Memory B cell (primary cell): ENCODE measurements at regions not wholly inside any gene's neighbourhood (a gene's known extent, or its start where the extent isn't known, plus 50 kb on each side); places are given as distances from the start of the nearest gene placed in this dataset.

ENCODE experiments used
- ATAC-seq: fragments of 150-1000 bp; cut with Tn5 transposase; 2 replicates; pipeline ENCODE4 v1.10.0; 2021; ENCODE audit warnings: low read depth, mild to moderate bottlenecking, moderate library complexity
- DNase-seq, 2 donors: peaks; one replicate each; pipeline ENCODE4 v3.0.0; 2022; ENCODE audit warnings: low spot score in 2 of 2
- H3K27ac Mint-ChIP-seq: one replicate; pipeline ENCODE4 v1.8.0; 2022; ENCODE audit warnings: mild to moderate bottlenecking, moderate library complexity, mixed read lengths
- H3K27me3 Mint-ChIP-seq: one replicate; pipeline ENCODE4 v1.8.0; 2022; ENCODE audit warnings: mixed read lengths
- H3K36me3 Mint-ChIP-seq: one replicate; pipeline ENCODE4 v1.8.0; 2022; ENCODE audit warnings: mild to moderate bottlenecking, mixed read lengths
- H3K4me1 Mint-ChIP-seq: one replicate; pipeline ENCODE4 v1.8.0; 2022; ENCODE audit warnings: mixed read lengths
- H3K4me3 Mint-ChIP-seq: one replicate; pipeline ENCODE4 v1.8.0; 2022; ENCODE audit warnings: mild to moderate bottlenecking, moderate library complexity, mixed read lengths
- H3K9me3 Mint-ChIP-seq: one replicate; pipeline ENCODE4 v1.8.0; 2022; ENCODE audit warnings: mixed read lengths

GRCh38 chr19:31553846-31554215 is 204.6 kb upstream of the TSHZ3 start:
- H3K4me3 Mint-ChIP-seq, result no peak overlapping the region
- no peaks in the 10 kb centered on the region for H3K27me3 Mint-ChIP-seq
- H3K4me1 Mint-ChIP-seq, result no peaks in the 10 kb centered on the region
- ATAC-seq (no peak), DNase-seq (no peak)
- peaks cover 10% of the 10 kb centered on the region for H3K9me3 Mint-ChIP-seq
- no peak overlapping the region for H3K27ac Mint-ChIP-seq
- H3K36me3 Mint-ChIP-seq, result no peaks in the 10 kb centered on the region

- Mint-ChIP-seq H3K27ac (no peak overlapping the region), H3K36me3 (no peaks in the 10 kb centered on the region), H3K4me3 (no peak overlapping the region), H3K4me1 (no peaks in the 10 kb centered on the region), H3K27me3 (no peaks in the 10 kb centered on the region), H3K9me3 (peaks cover 11% of the 10 kb centered on the region)
- DNase-seq (no peak), ATAC-seq (no peak)
These were observed 205.1 kb upstream of the TSHZ3 start for GRCh38 chr19:31554360-31554759.

DNA sequence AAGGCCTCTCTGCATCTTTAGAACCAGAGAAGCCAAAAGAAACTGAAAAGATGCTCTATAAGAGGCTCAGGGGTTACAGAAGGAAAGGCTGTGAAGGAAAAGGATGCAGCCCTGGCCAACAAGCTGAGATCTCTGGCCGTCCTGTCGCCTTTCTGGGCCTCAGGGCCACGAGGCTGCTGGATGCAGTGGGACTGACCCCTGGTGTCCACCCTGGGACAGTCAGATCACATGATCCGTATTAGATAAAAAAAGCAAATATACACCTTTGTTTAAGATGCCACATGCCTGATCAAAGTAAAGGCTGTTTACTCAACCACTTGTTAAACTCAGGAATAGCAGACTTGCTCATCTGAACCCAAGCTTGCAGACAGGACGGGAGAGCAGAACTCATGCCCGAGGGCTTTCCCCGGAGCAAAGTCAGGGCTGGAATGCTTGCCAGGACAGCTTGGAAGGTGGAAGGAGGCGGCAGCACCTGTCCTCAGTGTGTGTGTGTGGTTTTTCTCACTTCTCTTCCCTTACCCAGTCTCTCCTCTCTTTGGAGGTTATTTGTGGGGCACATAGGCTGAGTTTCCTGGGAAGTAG is 206.5 kb upstream of the TSHZ3 start:
- ATAC-seq, result no peak
- H3K9me3 Mint-ChIP-seq, result peaks cover 12% of the 10 kb centered on the region

GRCh38 chr19:31559494-31559893 is 210.3 kb upstream of the TSHZ3 start:
- DNase-seq (no peak), ATAC-seq (no peak)
- Mint-ChIP-seq H3K36me3 (no peaks in the 10 kb centered on the region), H3K27ac (no peak overlapping the region), H3K27me3 (no peaks in the 10 kb centered on the region), H3K4me1 (no peaks in the 10 kb centered on the region), H3K4me3 (no peak overlapping the region), H3K9me3 (peaks cover 14% of the 10 kb centered on the region)

More for the DNA sequence above, 206.5 kb upstream of the TSHZ3 start:
- Mint-ChIP-seq H3K27me3 (no peaks in the 10 kb centered on the region), H3K4me1 (no peaks in the 10 kb centered on the region), H3K36me3 (no peaks in the 10 kb centered on the region), H3K4me3 (no peak overlapping the region), H3K27ac (no peak overlapping the region)
- no peak for DNase-seq

GRCh38 chr19:31560086-31561060 is 211.1 kb upstream of the TSHZ3 start:
- H3K4me1 Mint-ChIP-seq, result no peaks in the 10 kb centered on the region
- no peak overlapping the region for H3K27ac Mint-ChIP-seq
- no peak overlapping the region for H3K4me3 Mint-ChIP-seq
- peaks cover 14% of the 10 kb centered on the region for H3K9me3 Mint-ChIP-seq
- no peaks in the 10 kb centered on the region for H3K27me3 Mint-ChIP-seq
- DNase-seq, result no peak
- ATAC-seq, result no peak
- no peaks in the 10 kb centered on the region for H3K36me3 Mint-ChIP-seq

DNA sequence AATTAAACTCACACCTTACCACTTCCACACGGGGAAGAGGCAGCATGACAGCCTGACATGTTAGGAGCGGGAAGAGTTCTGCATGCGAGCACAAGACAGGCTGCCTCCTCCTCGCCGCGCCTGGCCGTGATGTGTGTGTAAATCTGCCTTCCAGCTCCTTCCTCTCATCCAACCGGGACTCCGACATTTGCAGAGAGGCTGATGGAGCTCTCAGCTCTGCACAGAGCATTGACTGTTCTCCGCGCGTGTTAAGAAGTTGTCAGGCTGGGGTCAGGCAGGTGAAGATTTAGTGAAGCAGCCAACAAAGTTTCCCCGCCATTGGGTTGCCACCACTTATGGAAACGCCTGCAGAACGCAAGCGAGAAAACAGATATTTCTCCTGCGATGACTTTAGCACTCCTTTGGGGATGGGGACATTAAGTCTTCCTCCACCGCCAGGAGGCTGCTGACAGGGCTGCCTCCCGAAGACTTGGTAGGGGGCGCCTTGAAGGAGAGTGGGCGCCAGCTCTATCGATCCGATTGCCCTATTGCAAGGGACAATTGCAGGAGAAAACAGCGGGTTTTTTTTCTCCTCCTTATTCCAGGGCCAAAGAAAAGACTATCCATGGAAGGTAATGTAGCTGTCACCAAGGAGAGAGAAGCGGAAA is 213.9 kb upstream of the TSHZ3 start:
- H3K4me3 Mint-ChIP-seq, result no peak overlapping the region
- DNase-seq, result no peak
- H3K27me3 Mint-ChIP-seq, result no peaks in the 10 kb centered on the region
- H3K27ac Mint-ChIP-seq, result no peak overlapping the region
- no peak for ATAC-seq
- peaks cover 15% of the 10 kb centered on the region for H3K9me3 Mint-ChIP-seq
- H3K36me3 Mint-ChIP-seq, result peaks cover 1% of the 10 kb centered on the region
- H3K4me1 Mint-ChIP-seq, result no peaks in the 10 kb centered on the region

GRCh38 chr19:31567776-31568175 is 218.5 kb upstream of the TSHZ3 start:
- Mint-ChIP-seq H3K9me3 (peaks cover 1% of the 10 kb centered on the region), H3K36me3 (peaks cover 1% of the 10 kb centered on the region), H3K4me1 (no peaks in the 10 kb centered on the region), H3K27ac (no peak overlapping the region), H3K4me3 (no peak overlapping the region), H3K27me3 (no peaks in the 10 kb centered on the region)
- ATAC-seq (no peak), DNase-seq (no peak)

DNA sequence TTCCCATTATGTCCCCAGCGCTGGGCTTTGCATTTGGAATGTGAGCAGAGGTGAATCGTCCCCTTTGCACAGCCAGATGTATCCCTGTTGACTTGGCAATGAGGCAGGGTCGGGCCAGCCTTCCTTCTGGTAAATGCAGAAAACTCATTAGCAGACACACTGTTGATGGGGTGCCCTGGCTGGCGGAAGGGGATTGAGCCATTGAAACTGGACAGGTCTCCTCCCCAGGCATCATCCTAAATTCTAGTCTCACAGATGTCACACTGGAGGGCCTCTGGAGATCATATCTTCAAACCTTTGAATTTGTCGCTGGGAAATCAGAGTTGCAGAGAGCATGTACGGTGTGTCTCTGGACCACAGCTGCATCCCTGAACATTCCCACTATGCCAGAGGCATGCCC is 219.5 kb upstream of the TSHZ3 start:
- DNase-seq (no peak), ATAC-seq (no peak)
- Mint-ChIP-seq H3K9me3 (peaks cover 1% of the 10 kb centered on the region), H3K36me3 (peaks cover 1% of the 10 kb centered on the region), H3K27me3 (no peaks in the 10 kb centered on the region), H3K27ac (no peak overlapping the region), H3K4me1 (no peaks in the 10 kb centered on the region), H3K4me3 (no peak overlapping the region)

DNA sequence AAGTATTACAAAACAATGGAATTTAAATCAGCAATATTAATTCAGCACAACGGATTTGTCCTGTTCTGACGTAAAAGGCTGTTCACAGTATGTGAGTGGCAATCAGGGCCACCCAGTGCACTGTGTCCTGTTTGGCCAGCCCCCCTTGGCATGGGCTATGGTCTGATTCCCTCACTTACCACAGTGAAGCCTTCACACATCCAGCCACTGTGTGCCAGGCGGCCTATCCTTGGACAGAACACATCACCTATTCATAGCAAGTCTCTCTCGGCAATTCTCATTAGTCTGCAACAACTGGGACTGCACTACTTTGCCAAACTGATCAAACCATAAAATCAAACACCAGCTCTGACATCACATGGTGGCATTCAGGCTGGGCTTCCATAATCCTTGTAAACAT is 221.5 kb upstream of the TSHZ3 start:
- no peak for DNase-seq
- Mint-ChIP-seq H3K9me3 (peaks cover 1% of the 10 kb centered on the region), H3K4me1 (no peaks in the 10 kb centered on the region), H3K27ac (no peak overlapping the region), H3K27me3 (no peaks in the 10 kb centered on the region), H3K4me3 (no peak overlapping the region), H3K36me3 (peaks cover 1% of the 10 kb centered on the region)
- no peak for ATAC-seq

- ATAC-seq (no peak), DNase-seq (no peak)
- H3K4me1 Mint-ChIP-seq, result no peaks in the 10 kb centered on the region
- H3K36me3 Mint-ChIP-seq, result no peaks in the 10 kb centered on the region
- H3K9me3 Mint-ChIP-seq, result peaks cover 1% of the 10 kb centered on the region
- H3K4me3 Mint-ChIP-seq, result no peak overlapping the region
- no peak overlapping the region for H3K27ac Mint-ChIP-seq
- no peaks in the 10 kb centered on the region for H3K27me3 Mint-ChIP-seq
These were observed 223.1 kb upstream of the TSHZ3 start for GRCh38 chr19:31572102-31572975.

- H3K36me3 Mint-ChIP-seq, result no peaks in the 10 kb centered on the region
- ATAC-seq (no peak), DNase-seq (no peak)
- H3K4me1 Mint-ChIP-seq, result no peaks in the 10 kb centered on the region
- H3K27me3 Mint-ChIP-seq, result no peaks in the 10 kb centered on the region
- H3K9me3 Mint-ChIP-seq, result peaks cover 1% of the 10 kb centered on the region
- no peak overlapping the region for H3K4me3 Mint-ChIP-seq
- H3K27ac Mint-ChIP-seq, result no peak overlapping the region
These were observed 223.7 kb upstream of the TSHZ3 start for GRCh38 chr19:31572976-31573298.

GRCh38 chr19:31574251-31574973 is 225.2 kb upstream of the TSHZ3 start:
- ATAC-seq, result no peak
- H3K4me1 Mint-ChIP-seq, result no peaks in the 10 kb centered on the region
- H3K9me3 Mint-ChIP-seq, result peaks cover 1% of the 10 kb centered on the region
- H3K27me3 Mint-ChIP-seq, result no peaks in the 10 kb centered on the region
- no peaks in the 10 kb centered on the region for H3K36me3 Mint-ChIP-seq
- H3K27ac Mint-ChIP-seq, result no peak overlapping the region
- no peak overlapping the region for H3K4me3 Mint-ChIP-seq
- DNase-seq, result no peak

DNA sequence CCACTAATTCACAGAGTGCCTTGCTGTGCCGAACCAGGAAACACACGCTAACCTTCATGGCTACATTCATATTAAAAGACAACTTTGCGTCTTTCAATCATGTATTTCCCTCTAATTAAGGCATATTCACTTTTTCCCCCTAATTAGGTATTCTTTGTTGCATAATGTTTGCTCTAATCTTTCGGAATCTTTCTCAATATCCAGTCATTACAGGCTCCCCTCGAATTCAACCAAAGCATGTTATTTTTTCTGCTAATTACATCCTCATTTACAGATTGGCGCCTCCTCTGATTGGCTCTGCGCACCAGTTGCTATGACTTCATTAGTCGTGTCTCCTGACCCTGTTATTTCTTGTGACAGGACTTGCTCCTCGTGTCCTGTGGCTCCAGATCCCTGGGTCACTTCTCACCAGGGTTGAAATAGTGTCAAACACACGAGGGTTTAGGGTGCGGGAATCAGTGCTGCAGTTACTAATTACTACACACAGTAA is 226.7 kb upstream of the TSHZ3 start:
- ATAC-seq (no peak), DNase-seq (no peak)
- H3K9me3 Mint-ChIP-seq, result peaks cover 1% of the 10 kb centered on the region
- no peaks in the 10 kb centered on the region for H3K36me3 Mint-ChIP-seq
- H3K4me3 Mint-ChIP-seq, result no peak overlapping the region
- H3K27ac Mint-ChIP-seq, result no peak overlapping the region
- no peaks in the 10 kb centered on the region for H3K27me3 Mint-ChIP-seq
- H3K4me1 Mint-ChIP-seq, result no peaks in the 10 kb centered on the region
